ENCODE measurements at regions not wholly inside any gene's neighbourhood (a gene's known extent, or its start where the extent isn't known, plus 50 kb on each side); places are given as distances from the start of the nearest gene placed in this dataset.

- TF ChIP-seq CTCF (IDR thresholded peaks at IDR 0.05; ENCODE audit: insufficient read depth, low read length) (no peak), GABPA (IDR thresholded peaks at IDR 0.05; ENCODE audit: low read depth) (no peak), POLR2AphosphoS5 (IDR thresholded peaks at IDR 0.05; ENCODE audit: low read depth) (no peak), REST (IDR thresholded peaks at IDR 0.05; ENCODE audit: insufficient replicate concordance, low read depth) (no peak), SPI1 (IDR thresholded peaks at IDR 0.05; ENCODE audit: borderline replicate concordance, low read depth) (no peak)
Observed at GRCh38 chr19:28201462-28201943, 1011.4 kb downstream of the UQCRFS1 start.
